ENCODE measurements at regions not wholly inside any gene's neighbourhood (a gene's known extent, or its start where the extent isn't known, plus 50 kb on each side); places are given as distances from the start of the nearest gene placed in this dataset.

DNA sequence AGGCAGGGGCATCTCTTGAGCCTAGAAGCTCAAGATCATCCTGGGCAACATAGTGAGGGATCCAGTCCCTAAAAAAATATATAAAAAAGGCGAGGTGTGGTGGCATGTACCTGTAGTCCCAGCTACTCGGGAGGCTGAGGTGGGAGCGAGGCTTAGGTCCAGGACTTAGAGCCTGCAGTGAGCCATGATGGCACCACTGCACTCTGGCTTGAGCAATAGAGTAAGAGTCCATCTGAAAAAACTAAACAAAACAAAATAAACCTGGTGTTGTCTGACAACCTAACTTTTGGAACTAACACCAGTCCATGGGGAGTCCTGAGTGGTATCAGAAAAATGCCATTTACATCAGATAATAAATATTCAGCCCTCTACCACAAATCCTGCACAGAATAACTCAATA lies 110.1 kb upstream of the NRIP1 start:
- Mint-ChIP-seq H3K9me3 (ENCODE audit: unreplicated experiment) (no peaks in the 10 kb centered on the region), H3K4me1 (ENCODE audit: unreplicated experiment) (no peaks in the 10 kb centered on the region), H3K4me3 (ENCODE audit: unreplicated experiment) (no peak overlapping the region), H3K36me3 (ENCODE audit: low read depth, unreplicated experiment) (no peaks in the 10 kb centered on the region), H3K27me3 (ENCODE audit: unreplicated experiment) (no peaks in the 10 kb centered on the region), H3K27ac (ENCODE audit: unreplicated experiment) (no peak overlapping the region)
- DNase-seq (ENCODE audit: low spot score): no peak
- no peak for TF ChIP-seq CTCF (IDR thresholded peaks at IDR 0.05; ENCODE audit: unreplicated experiment)

DNA sequence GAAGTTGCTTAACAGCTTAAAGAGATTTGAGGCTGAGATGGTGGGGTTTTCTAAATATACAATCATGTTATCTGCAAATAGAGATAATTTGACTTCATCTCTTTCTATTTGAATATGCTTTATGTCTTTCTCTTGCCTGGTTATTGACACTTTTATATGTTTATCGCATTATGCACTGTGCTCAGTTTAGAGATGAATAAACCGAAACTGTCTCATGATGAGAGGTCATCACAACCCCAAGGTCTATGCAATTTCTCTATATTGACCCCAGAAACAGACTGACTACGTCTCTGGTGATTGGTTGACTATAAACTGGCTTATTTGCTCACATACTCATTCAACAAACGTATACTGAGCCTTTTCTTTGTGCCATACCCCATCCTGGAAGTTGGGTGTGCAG lies 117.9 kb upstream of the NRIP1 start:
- H3K36me3 Mint-ChIP-seq (ENCODE audit: low read depth, unreplicated experiment): no peaks in the 10 kb centered on the region
- no peaks in the 10 kb centered on the region for H3K9me3 Mint-ChIP-seq (ENCODE audit: unreplicated experiment)
- no peak for TF ChIP-seq CTCF (IDR thresholded peaks at IDR 0.05; ENCODE audit: unreplicated experiment)
- no peak overlapping the region for H3K27ac Mint-ChIP-seq (ENCODE audit: unreplicated experiment)
- H3K4me1 Mint-ChIP-seq (ENCODE audit: unreplicated experiment): no peaks in the 10 kb centered on the region
- no peaks in the 10 kb centered on the region for H3K27me3 Mint-ChIP-seq (ENCODE audit: unreplicated experiment)
- DNase-seq (ENCODE audit: low spot score): no peak
- H3K4me3 Mint-ChIP-seq (ENCODE audit: unreplicated experiment): no peak overlapping the region

DNA sequence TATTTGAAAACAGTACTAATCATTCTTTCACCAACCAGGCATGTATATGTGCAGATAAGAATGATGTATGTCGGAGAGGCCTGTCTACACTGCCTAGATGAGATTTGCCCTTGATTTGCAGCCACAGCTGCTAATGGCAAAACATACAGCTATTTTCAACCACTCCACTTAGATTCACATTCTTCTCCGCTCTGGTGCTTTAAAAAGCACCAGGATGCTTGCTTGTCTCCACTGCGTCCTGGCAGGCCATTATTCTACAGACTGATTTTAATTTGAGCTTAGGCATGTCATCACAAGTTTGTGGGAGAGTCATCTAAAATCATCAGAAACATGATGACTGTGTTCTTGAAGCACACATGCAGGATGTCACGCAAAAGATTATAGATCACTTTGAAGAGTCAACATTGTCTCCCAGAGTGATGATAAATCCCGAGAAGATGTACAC lies 119.0 kb upstream of the NRIP1 start:
- H3K9me3 Mint-ChIP-seq (ENCODE audit: unreplicated experiment): no peaks in the 10 kb centered on the region
- no peaks in the 10 kb centered on the region for H3K27me3 Mint-ChIP-seq (ENCODE audit: unreplicated experiment)
- no peak overlapping the region for H3K4me3 Mint-ChIP-seq (ENCODE audit: unreplicated experiment)
- no peak overlapping the region for H3K27ac Mint-ChIP-seq (ENCODE audit: unreplicated experiment)
- no peak for TF ChIP-seq CTCF (IDR thresholded peaks at IDR 0.05; ENCODE audit: unreplicated experiment)
- no peak for DNase-seq (ENCODE audit: low spot score)
- no peaks in the 10 kb centered on the region for H3K4me1 Mint-ChIP-seq (ENCODE audit: unreplicated experiment)
- no peaks in the 10 kb centered on the region for H3K36me3 Mint-ChIP-seq (ENCODE audit: low read depth, unreplicated experiment)

GRCh38 chr21:15190412-15190811 lies 125.6 kb upstream of the NRIP1 start:
- Mint-ChIP-seq H3K27ac (ENCODE audit: unreplicated experiment) (no peak overlapping the region), H3K27me3 (ENCODE audit: unreplicated experiment) (no peaks in the 10 kb centered on the region), H3K36me3 (ENCODE audit: low read depth, unreplicated experiment) (no peaks in the 10 kb centered on the region), H3K4me3 (ENCODE audit: unreplicated experiment) (no peak overlapping the region), H3K9me3 (ENCODE audit: unreplicated experiment) (no peaks in the 10 kb centered on the region), H3K4me1 (ENCODE audit: unreplicated experiment) (no peaks in the 10 kb centered on the region)
- TF ChIP-seq CTCF (IDR thresholded peaks at IDR 0.05; ENCODE audit: unreplicated experiment): no peak
- no peak for DNase-seq (ENCODE audit: low spot score)

DNA sequence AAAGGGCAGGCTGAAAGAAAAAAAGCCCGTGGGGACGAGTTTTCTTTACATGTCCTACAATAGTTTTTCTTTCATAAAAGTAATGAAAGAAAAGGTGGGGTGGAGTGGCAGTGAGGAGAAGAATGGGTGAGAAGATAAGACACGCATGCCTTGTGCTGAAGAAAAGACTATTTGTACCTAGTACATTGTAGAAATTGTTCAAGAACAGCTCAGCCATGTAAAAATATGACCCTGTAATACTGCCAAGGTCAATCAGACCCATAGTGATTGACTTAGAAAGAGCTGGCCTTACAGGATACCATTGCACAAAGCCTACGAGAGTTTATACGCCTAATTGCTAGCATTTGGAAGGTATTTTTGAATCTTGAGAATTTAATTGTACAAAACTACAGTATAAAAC lies 126.0 kb upstream of the NRIP1 start:
- Mint-ChIP-seq H3K27ac (ENCODE audit: unreplicated experiment) (no peak overlapping the region), H3K27me3 (ENCODE audit: unreplicated experiment) (no peaks in the 10 kb centered on the region), H3K4me3 (ENCODE audit: unreplicated experiment) (no peak overlapping the region), H3K9me3 (ENCODE audit: unreplicated experiment) (no peaks in the 10 kb centered on the region), H3K36me3 (ENCODE audit: low read depth, unreplicated experiment) (no peaks in the 10 kb centered on the region), H3K4me1 (ENCODE audit: unreplicated experiment) (no peaks in the 10 kb centered on the region)
- no peak for DNase-seq (ENCODE audit: low spot score)
- TF ChIP-seq CTCF (IDR thresholded peaks at IDR 0.05; ENCODE audit: unreplicated experiment): no peak

Data from endothelial cell (in vitro differentiated cells).